ENCODE measurements at regions not wholly inside any gene's neighbourhood (a gene's known extent, or its start where the extent isn't known, plus 50 kb on each side); places are given as distances from the start of the nearest gene placed in this dataset.
"Not testable (repeated sequence)": the region's sequence is repeated elsewhere in the genome, so short reads cannot be mapped to it uniquely, and the experiment has no call there.

DNA sequence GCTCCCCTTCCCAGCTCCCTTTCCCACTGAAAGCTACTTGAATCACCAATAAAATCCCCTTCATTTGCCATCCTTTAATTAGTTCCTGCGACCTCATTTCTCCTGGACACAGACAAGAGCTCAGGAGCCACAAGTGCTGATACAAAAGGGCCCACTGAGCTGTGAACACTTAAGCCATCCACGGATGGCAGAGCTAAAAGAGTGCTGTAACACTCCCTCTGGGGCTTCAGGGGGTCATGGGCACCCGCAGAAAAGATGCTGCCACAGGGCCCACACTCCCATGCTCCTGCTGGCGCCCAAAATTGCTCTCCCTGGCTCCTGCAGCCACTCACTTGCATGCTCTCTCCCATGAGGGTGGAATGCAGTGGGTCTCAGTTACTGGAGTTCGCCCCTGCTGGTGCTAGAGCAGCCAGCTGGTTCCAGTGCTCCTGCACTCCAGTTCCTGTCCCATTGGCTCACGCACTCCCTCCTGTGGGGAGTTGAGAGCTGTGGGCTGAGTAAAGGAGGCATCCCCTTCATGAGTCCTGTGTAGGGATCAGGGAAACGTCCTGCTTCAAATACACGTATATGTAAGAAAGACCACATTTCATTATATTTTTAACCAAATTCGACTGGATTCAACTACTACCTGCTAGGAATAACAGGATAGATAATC lies 1291.0 kb downstream of the ARAP2 start:
- no peak for DNase-seq

DNA sequence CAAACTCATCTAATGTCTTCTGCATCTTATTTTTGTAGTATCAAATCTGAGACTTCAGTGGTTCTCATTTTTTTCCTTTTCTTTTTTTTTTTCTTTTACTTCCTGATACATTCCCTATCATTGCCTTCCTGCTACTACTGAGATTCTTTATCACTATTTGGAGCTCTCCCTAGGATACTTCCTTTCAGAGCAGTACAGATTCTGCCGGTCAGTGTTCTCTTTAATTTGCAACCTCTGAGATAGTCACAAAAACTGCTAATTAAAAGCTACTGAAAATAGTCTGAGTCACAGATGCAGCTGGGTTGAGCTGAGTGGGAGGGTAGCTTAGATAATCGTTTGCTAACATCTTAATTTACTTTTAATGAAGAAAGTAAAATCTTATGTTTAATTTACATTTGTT lies 1279.7 kb downstream of the ARAP2 start:
- no peak for DNase-seq

DNA sequence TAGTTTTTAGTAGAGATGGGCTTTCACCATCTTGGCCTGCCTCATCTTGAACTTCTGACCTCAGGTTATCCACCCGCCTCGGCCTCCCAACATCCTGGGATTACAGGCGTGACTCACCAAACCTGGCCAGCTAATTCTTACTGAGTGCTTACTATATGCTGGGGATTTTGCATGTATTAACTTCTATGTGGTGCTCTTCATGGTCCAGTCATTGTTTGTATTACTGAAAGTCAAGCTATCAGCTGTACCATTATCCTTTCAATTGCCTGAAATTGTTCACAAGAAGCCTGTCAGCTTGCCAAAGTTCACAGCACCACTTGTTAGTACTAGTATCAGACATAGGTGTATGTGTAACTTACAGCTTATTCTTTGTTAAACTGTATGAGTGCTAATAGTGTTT lies 1272.1 kb downstream of the ARAP2 start:
- DNase-seq, result no peak

DNA sequence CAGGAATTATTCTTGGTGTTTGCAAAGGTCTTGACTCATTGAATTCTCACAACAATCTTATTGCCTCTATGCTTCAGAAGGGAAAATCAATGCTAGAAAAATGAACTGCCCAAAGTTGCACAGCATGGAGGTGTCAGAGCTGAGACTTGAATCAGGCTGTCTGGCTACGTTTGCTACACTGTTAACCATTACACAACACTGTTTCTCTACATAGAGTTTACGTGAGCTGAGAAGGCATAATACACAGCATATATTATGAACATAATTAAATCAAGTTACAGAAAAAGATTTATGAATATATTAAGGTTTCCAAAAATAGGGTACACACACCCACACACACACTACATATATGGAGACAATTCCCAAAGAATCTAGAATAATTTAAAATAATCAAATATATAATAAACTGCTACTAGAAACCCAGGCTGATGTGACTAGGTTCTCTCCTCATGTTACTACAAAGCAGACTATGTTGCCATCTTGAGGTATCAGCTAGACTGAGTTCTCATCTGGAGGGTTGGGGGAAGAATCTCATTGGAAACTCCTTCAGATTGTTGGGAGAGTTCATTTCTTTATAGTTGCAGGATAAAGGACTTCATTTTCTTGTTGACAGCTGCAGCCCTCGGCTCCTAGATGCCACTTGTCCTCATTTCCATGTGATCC lies 1270.5 kb downstream of the ARAP2 start:
- no peak for DNase-seq

DNA sequence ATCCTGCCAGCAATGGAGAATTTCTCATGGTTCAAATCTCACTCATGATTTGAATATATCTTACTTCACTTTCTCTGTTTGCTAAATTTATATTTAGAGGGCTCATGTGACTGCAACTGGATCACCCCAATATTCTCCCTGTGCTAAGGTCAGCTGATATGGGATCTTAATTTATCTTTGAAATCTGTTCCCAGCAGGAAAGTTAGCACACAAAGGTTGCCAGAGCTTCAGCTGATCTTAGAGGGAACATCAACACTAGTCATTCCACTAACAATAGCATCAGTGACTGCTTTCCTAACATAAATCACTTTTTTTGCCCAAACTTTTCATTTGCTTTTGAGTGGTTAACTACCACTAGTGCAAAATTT lies 1270.0 kb downstream of the ARAP2 start:
- DNase-seq, result no peak

DNA sequence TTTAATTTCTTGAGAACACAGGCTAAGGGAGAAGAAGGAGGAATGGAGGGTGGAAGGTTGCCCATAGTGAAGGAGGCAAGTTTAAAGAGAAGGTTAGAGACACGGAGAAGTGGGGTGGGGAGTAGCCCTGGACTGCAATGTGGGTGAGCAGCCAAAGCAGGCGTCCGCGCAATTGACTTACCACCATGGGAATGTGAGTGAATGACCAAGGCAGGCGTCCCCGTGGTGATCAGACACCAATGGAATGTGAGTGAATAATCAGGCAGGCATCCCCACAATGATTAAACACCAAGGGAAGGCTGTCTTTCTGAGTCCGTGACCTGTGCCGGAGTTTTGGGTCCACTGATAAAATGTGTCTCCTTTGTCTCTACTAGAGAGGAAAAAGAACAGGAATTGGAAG lies 1223.1 kb downstream of the ARAP2 start:
- DNase-seq, result not testable (repeated sequence)

DNA sequence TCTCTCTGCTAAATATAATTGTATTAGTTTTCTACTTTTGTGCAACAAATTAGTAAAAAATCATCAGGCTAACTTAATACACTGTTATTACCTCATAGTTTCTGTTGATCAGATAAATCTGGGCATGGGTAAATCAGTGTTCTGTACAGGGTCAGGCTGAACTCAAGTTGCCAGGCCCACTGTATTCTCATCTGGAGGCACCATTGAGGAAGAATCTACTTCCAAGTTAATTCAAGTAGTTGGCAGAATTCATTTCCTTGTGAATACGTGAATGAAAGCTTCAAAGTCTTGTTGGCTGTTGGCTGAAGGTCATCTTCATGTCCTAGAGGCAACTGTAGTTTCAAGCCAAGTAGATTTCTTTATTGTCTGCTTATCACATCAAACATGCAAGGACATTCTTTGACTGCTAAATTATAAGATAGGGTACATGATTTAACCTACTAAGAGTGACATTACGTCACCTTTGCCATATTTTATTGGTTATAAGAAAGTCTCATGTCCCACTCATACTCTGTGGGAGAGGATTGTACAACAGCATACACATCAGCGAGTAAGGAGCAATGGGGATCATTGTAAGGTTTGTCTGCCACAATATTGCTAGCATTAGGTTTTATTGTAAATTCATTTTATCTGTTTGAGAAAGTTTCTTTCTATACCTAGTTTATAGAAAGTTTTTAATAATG lies 1219.0 kb downstream of the ARAP2 start:
- no peak for DNase-seq

DNA sequence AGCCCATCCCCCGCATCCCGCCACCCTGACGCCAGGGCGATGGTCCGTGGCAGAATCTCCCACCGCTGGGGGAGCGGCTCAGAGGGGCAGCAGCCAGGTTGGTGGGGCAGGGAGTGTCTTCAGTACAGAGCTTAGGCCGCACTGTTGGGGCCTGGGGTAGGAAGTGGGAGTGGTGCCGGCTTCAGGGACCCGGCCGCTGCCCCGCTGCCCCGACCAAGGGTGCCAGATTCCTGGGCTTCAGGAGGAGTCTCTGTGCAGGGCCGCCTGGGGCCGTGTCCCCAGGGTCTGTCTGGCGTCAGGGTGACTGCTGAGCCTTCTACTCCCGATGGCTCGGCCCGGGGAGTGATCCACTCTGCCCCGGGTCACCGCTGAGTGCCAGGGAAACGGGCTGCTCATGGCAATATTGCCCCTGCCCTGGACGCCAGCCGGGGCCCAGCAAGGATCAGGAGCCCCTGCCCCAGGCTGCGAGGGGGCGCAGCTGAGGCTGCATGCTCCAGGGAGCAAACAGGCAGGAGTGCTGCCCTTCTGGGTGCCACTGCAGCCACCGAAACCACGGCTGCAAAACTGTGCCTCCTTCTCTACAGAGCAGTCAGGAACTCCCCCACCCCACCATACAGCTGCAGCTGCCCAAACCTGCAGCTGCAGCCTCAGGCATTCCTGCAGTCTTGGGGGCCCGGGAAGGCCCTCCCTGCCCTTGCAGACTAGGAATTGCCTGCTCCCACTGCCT lies 1206.1 kb downstream of the ARAP2 start:
- no peak for DNase-seq

DNA sequence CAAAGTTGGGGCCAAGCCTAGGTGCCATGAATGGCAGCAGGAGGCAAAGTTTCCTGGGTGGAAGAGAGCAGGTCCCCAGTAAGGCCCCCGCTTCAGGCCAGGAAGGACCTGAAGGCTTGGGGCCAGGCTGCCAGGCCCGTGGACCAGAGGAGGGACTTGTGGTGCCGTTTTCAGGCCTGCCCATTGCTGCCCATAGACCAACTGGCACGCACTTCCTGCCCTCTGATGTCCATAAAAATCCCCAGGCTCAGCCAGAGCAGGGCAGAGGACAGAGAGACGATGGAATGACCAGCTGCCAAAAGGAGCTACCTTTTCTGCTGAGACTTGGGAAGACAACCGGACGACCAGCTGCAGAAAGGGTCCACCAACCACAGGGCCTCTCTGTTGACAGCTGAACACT lies 1205.5 kb downstream of the ARAP2 start:
- no peak for DNase-seq

DNA sequence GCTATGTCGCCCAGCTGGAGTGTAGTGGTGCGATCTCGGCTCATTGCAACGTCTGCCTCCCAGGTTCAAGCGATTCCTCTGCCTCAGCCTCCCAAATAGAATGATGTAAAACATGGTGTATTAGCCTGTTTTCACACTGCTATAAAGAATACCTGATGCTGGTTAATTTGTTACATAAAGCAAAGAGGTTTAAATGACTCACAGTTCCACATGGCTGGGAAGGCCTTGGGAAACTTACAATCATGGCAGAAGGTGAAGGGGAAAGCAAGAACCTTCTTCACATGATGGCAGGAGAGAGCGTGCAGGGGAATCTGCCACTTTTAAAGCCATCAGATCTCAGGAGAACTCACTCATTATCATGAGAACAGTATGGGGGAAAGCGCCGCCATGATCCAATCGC lies 1191.8 kb downstream of the ARAP2 start:
- no peak for DNase-seq

DNA sequence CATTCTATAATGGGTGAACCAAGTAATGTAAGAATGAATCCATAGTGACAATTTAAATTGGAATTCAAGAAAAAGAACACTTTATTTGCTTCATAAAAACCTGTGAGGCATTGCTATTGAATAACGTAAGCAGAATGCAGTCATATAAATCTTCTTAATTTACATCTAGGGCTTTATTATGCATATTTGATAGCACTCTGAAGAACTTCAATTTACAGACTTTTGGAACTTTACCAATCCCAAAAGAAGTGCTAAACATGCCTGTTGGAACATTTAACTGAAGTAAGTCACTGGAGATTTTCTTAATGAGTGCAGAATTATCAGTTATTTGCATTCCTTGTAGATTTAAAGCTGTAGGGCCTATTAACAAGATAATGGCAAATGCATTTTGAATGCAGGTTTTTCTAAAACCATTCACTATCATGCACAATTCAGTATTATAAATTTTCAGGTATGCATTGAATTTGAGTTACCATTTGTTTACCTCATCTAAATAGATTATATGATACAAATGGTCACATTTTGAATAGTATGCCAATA lies 1181.2 kb downstream of the ARAP2 start:
- no peak for DNase-seq

DNA sequence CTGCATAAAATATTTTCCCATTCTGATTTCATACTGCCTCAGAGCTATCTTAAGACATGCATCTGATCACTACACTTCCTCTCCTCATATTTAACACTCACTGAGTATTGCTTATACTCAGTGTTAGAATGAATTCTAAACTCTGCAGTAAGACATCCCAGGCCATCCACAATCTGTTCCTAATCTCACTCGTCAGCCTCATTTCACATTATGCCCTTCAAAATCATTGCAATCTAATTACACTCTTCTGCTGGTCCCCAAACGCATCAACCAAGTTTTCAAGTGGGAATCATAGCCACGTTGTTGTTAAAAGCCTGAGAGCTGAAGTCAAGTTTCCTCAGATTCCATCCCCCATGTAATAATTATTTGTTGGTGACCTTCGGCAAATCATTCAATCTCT lies 1177.9 kb downstream of the ARAP2 start:
- DNase-seq, result no peak

DNA sequence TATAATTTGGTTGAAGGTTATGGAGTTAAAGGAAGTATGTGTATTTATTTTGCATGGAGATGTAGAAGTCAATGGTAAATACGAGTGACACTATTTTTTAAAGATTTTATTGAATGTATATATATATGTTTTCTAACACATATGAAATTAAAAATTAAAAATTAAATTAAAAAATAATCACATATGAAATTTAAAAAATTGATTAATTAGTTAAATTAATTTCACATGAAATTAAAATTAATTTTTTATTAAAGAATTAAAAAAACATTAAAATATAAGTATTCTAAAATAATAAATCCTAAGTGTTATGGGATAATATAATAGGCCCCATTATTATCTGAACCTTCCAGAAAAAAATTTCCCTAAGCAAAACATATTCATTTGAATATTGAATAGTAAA lies 1163.5 kb downstream of the ARAP2 start:
- DNase-seq, result no peak

DNA sequence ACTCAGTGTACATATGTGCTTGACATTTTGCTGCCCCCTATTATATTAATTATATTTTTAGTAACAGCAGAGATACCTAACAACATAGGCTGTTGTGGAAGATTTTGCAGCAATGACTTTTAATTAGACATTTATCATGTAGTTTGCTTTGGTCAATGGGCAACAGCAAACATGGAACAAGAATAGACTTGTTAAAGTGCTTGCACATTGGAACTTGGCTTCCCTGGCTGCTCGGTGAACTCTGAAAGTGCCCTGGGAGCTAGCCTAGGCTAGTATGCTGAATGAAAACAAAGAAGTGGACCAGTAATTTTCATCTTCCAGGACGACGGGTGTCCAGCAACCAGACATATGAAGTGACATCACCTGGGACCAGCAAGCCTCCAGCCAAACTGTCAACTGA lies 1157.1 kb downstream of the ARAP2 start:
- no peak for DNase-seq

DNA sequence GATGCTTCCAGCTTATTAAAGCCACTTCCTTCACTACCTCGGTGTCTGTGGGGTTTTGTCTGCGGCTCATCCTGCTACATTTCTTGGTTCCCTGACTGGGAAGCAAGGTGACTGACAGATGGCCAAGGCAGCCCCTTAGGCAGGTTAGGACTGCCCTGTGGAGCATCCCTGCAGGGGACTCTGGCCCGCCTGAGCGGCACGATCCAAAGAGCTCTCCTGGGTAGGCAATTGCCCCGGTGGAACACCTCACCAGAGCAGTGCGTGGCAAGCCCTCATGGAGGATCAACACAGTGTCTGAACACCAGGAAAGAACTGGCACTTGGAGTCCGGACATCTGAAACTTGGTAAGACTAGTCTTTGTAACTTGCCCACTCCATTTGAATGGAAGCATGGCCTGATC lies 1143.4 kb downstream of the ARAP2 start:
- no peak for DNase-seq

DNA sequence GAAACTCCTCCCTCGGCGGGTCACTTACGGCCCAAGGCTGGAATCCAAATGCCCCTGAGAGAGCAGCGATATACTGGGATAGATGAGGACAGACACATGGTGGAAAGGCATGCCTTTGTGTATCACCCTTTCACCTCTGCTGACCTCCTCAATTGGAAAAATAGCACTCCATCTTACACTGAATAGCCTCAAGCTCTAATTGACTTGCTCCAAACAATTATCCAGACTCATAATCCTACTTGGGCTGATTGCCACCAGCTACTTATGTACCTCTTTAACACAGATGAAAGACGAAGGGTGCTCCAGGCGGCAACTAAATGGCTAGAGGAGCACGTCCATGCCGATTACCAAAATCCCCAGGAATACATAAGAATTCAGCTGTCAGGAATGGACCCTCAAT lies 1142.2 kb downstream of the ARAP2 start:
- no peak for DNase-seq

DNA sequence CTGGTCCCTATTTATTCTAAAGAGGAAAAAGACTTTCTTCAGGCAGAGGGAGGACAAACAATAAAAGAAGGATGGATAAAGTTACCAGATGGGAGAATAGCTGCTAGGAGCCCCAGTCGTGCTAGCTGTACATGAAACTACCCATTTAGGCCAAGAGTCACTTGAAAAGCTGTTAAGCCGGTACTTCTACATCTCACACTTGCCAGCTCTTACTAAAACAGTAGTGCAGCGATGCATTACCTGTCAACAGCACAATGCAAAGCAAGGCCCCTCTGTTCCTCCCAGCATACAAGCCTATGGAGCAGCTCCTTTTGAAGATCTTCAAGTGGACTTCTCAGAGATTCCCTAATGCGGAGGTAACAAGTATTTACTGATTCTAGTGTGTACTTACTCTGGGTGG lies 1138.8 kb downstream of the ARAP2 start:
- no peak for DNase-seq

DNA sequence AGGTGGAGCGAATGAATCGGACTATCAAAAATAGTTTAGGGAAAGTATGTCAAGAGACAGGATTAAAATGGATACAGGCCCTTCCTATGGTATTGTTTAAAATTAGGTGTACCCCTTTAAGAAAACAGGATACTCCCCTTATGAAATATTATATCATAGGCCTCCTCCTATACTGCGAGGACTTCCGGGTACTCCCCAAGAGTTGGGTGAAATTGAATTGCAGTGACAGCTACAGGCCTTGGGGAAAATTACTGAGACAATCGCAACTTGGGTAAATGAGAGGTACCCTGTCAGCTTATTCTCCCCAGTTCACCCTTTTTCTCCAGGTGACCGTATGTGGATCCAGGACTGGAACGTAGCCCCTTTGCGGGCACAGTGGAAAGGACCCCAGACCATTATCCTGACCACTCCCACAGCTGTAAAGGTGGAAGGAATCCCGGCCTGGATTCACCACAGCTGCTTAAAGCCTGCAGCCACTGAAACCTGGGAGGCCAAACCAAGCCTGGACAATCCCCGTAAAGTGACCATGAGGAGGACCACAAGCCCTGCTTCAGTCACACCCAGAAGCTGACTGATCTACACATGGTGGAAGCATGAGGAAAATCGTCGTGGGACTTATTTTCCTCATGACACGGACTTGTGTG lies 1138.1 kb downstream of the ARAP2 start:
- DNase-seq, result no peak

DNA sequence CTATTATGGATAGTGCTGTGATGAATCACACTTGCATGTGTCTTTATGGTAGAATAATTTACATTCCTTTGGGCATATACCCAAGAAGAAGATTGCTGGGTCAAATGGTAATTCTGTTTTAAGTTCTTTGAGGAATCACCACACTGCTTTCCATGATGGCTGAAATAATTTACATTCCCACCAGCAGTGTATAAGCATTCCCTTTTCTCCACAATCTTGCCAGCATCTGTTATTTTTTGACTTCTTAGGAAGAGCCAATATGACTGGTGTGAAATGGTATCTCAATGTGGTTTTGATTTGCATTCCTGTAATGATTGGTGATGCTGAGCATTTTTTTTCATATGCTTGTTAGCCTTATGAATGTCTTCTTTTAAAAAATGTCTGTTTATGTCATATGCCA lies 1120.2 kb downstream of the ARAP2 start:
- no peak for DNase-seq

DNA sequence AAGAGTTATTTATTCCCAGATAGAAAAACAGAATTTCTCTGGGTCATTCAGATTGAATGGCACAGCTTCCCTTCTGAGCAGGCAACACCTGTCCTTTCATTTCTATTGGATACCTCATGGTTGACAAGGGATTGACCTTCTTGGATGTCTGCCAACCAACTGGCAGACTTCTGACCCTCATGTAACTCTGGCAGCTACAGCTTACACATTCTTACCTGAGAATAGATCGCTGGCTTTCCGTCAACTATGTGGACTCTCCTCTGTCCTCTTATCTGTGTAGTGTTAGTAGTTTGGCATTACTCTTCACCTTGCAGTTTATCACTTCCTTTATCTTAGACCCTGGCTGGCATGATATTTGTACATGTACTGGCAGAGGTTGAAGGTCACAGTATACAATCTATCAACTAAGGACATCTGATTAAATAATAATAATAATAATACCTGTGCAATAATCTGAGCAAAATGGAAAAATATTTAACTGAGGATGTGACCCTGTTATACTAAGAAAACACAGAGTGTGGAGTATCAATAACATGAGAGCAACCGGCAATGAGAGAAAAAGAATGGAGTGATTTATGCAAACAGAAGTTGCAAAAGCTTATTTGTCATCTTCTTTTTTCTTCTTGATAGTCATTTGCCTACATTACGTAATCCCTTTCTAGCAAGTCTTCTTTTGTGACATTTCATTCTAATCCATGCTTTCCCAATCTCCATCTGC lies 1118.2 kb downstream of the ARAP2 start:
- no peak for DNase-seq

DNA sequence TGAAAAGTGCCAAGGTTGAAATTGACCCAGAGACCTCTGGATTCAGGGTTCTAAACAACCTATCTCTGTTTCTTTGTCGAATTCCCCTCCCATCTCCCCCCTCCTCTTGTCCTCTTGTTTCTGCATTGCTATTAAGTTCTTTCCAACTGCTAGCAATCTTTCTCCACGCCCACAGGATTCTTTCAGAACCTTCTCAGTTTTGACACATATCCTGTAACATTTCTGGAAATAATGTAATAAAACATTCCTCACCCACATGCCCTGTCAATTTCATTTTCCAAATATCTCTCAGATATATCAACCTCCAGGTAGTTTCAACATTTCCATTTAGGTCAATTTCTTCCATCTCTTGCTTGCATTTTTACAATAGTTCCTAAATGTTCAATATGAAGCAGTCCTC lies 1105.9 kb downstream of the ARAP2 start:
- DNase-seq, result no peak

DNA sequence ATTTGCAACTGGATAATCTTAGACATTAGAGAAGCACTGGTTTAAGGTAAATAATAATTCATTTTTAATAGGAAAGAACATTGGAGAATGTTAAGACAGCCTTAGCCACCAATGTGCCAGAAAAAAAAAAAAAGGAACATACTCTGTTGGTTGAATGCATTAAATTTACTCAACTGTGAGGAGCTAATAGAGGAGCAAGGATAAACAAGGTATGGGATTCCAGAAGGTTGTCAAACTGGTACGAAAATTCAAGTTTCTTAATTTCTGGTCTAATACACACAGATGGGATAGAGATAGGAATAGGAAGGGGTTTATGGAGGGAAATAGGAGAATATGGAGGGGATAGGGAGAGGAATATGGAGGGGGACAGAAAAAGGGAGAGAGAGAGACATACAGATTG lies 1096.6 kb downstream of the ARAP2 start:
- DNase-seq, result no peak

Data from skin of body (tissue), 1 donor.